Left ventricle myocardium inferior (tissue), 1 donor: ENCODE measurements at regions not wholly inside any gene's neighbourhood (a gene's known extent, or its start where the extent isn't known, plus 50 kb on each side); places are given as distances from the start of the nearest gene placed in this dataset.

ENCODE experiments used
- DNase-seq: peaks from one replicate; pipeline ENCODE4 v3.0.0-alpha.2; 2020
- H3K27ac ChIP-seq: fragments of 200-600 bp; replicated peaks from 2 replicates; pipeline ENCODE4 v1.8.0; 2021
- H3K27me3 ChIP-seq: fragments of 200-600 bp; 2 replicates; pipeline ENCODE4 v1.8.0; 2021; ENCODE audit warnings: low read depth
- H3K36me3 ChIP-seq: fragments of 200-600 bp; 2 replicates; pipeline ENCODE4 v1.8.0; 2021
- H3K4me1 ChIP-seq: fragments of 200-600 bp; 2 replicates; pipeline ENCODE4 v1.8.0; 2021
- H3K4me3 ChIP-seq: fragments of 200-600 bp; 2 replicates; pipeline ENCODE4 v1.8.0; 2021; ENCODE audit warnings: mild to moderate bottlenecking, moderate library complexity
- H3K9me3 ChIP-seq: fragments of 200-600 bp; replicated peaks from 2 replicates; pipeline ENCODE4 v1.8.0; 2021
- CTCF ChIP-seq: fragments of 200-600 bp; IDR thresholded peaks from 2 replicates; pipeline ENCODE4 v1.8.0; 2021; ENCODE audit warnings: antibody characterized with exemption, mild to moderate bottlenecking, borderline replicate concordance
- intact Hi-C: fragments of 100-400 bp; cut with micrococcal nuclease; formaldehyde crosslinking; loops from one replicate; pipeline ENCODE4 v1.11.0; 2022
- donor health status: DM: no; HTN: yes; CAD: no; lungs with severe emphysema.

DNA sequence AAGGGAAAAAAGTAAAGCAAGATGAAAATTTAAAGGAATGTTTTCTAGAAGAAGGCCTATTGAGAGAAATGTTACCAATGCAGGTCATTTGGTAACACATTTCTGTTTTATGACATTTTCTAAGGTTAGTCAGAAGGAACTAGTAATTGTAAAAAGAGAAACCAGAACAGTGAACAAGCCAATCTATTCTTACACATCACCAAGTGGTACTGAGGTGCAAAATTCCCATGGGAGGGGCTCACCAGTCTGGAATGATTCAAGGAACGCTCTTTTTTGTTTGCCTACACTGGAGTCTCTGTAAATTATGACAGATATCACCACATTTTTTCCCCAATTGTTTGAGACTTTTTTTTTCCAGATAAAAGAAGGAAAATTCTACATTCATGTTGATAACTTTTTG lies 404.7 kb upstream of the CNKSR2 start:
- no peak for DNase-seq
- no peaks in the 10 kb centered on the region for H3K4me1 ChIP-seq
- H3K27ac ChIP-seq, result no peak overlapping the region
- no peaks in the 10 kb centered on the region for H3K9me3 ChIP-seq
- no peak for TF ChIP-seq CTCF
- H3K4me3 ChIP-seq, result no peak overlapping the region
- H3K36me3 ChIP-seq, result no peaks in the 10 kb centered on the region
- intact Hi-C loops, result no loop called here
- no peaks in the 10 kb centered on the region for H3K27me3 ChIP-seq

DNA sequence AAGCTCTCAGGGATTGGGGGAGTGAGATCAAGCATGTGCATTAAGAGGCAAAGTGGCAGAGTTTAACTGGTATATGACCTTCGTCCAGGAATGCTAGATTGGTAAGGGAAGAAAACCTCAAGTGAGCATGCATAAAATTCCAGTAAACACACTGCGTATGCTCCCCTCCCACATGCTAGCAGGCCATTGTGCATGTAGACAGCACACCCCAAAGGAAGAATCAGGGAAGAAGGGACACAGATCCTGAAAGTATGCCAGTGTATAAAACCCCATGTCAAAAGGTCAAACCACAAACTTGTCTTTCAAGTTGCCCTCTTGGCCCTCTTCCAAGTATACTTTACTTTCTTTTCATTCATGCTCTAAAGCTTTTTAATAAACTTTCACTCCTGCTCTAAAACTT lies 405.2 kb upstream of the CNKSR2 start:
- no peak for TF ChIP-seq CTCF
- no peaks in the 10 kb centered on the region for H3K27me3 ChIP-seq
- intact Hi-C loops, result no loop called here
- no peak for DNase-seq
- no peak overlapping the region for H3K4me3 ChIP-seq
- H3K36me3 ChIP-seq, result no peaks in the 10 kb centered on the region
- no peak overlapping the region for H3K27ac ChIP-seq
- no peaks in the 10 kb centered on the region for H3K9me3 ChIP-seq
- no peaks in the 10 kb centered on the region for H3K4me1 ChIP-seq

- intact Hi-C loops, result no loop called here
- no peak for TF ChIP-seq CTCF
- no peak for DNase-seq
- Histone ChIP-seq H3K4me1 (no peaks in the 10 kb centered on the region), H3K36me3 (no peaks in the 10 kb centered on the region), H3K27me3 (no peaks in the 10 kb centered on the region), H3K27ac (no peak overlapping the region), H3K4me3 (no peak overlapping the region), H3K9me3 (no peaks in the 10 kb centered on the region)
Measured at GRCh38 chrX:20967725-20968124, 406.5 kb upstream of the CNKSR2 start.

GRCh38 chrX:20965270-20966044 lies 408.8 kb upstream of the CNKSR2 start:
- Histone ChIP-seq H3K4me1 (no peaks in the 10 kb centered on the region), H3K27ac (no peak overlapping the region), H3K27me3 (no peaks in the 10 kb centered on the region), H3K4me3 (no peak overlapping the region), H3K36me3 (no peaks in the 10 kb centered on the region), H3K9me3 (no peaks in the 10 kb centered on the region)
- TF ChIP-seq CTCF, result no peak
- intact Hi-C loops, result no loop called here
- no peak for DNase-seq

GRCh38 chrX:20954014-20954413 lies 420.2 kb upstream of the CNKSR2 start:
- no peak for DNase-seq
- Histone ChIP-seq H3K9me3 (no peaks in the 10 kb centered on the region), H3K27me3 (no peaks in the 10 kb centered on the region), H3K4me3 (no peak overlapping the region), H3K36me3 (no peaks in the 10 kb centered on the region), H3K4me1 (no peaks in the 10 kb centered on the region), H3K27ac (no peak overlapping the region)
- TF ChIP-seq CTCF, result no peak
- intact Hi-C loops, result no loop called here
